SK-N-MC (cell line): ENCODE measurements at regions not wholly inside any gene's neighbourhood (a gene's known extent, or its start where the extent isn't known, plus 50 kb on each side); places are given as distances from the start of the nearest gene placed in this dataset.

ENCODE experiments used
- EZH2 ChIP-seq: fragments of 200-600 bp; sonication (generic); IDR thresholded peaks from one replicate; pipeline ENCODE4 v1.6.1; 2017; ENCODE audit warnings: antibody characterized with exemption
- FOXP2 ChIP-seq: optimal IDR thresholded peaks from 2 replicates; pipeline ENCODE3; 2011; ENCODE audit warnings: mild to moderate bottlenecking, moderate library complexity; ENCODE audit not compliant: insufficient read depth; ENCODE audit errors: extremely low read length, control extremely low read depth
- POLR2AphosphoS5 ChIP-seq: IDR thresholded peaks from 2 replicates; pipeline ENCODE4 v1.6.1; 2012; ENCODE audit warnings: mild to moderate bottlenecking, low read depth, low read length, borderline replicate concordance

DNA sequence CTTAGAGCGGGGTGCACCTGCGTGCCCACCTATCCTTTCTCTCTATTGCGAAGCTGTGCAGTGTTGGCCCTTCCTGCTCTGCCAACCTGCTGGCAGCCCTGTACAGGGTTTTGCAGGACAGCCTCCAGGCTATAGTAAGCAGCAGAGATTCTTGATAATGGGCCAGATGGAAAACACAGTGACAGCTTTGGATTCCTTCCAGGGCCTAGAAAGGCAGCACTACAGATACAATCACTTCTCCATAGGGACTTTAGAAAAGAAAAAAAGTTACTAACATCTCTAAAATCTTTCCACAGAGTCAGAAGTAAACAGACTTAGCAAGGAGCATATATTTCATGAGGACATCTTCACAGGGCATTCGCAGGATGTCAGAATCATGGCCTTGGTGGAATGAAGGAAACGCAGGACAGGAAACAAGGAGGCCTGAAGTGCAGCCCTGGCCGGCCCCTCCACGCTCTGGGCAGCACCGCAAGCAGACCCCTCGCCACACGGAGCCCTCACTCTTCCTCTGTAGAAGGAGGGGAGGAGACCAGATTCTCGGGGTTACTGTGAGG lies 172.1 kb upstream of the GAS1 start:
- TF ChIP-seq POLR2AphosphoS5: no peak
- no peak for TF ChIP-seq EZH2
- no peak for TF ChIP-seq FOXP2
